ENCODE measurements at regions not wholly inside any gene's neighbourhood (a gene's known extent, or its start where the extent isn't known, plus 50 kb on each side); places are given as distances from the start of the nearest gene placed in this dataset.

- H3K4me3 ChIP-seq (replicated peaks in 1 of 2; ENCODE audit: low read depth in 2 of 2, low read length in 2 of 2) = no peak overlapping the region
- DNase-seq (ENCODE audit: low read depth in 2 of 2) = no peak
- TF ChIP-seq, protein P1, sequence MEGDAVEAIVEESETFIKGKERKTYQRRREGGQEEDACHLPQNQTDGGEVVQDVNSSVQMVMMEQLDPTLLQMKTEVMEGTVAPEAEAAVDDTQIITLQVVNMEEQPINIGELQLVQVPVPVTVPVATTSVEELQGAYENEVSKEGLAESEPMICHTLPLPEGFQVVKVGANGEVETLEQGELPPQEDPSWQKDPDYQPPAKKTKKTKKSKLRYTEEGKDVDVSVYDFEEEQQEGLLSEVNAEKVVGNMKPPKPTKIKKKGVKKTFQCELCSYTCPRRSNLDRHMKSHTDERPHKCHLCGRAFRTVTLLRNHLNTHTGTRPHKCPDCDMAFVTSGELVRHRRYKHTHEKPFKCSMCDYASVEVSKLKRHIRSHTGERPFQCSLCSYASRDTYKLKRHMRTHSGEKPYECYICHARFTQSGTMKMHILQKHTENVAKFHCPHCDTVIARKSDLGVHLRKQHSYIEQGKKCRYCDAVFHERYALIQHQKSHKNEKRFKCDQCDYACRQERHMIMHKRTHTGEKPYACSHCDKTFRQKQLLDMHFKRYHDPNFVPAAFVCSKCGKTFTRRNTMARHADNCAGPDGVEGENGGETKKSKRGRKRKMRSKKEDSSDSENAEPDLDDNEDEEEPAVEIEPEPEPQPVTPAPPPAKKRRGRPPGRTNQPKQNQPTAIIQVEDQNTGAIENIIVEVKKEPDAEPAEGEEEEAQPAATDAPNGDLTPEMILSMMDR (IDR thresholded peaks at IDR 0.05; ENCODE audit: low read depth, low read length) = no peak
Observed at GRCh38 chr2:61722800-61723199, 131.1 kb downstream of the FAM161A start.

- DNase-seq (ENCODE audit: low read depth in 2 of 2) = no peak
- TF ChIP-seq, protein P1 (IDR thresholded peaks at IDR 0.05; ENCODE audit: low read depth, low read length) = no peak
- no peak overlapping the region for H3K4me3 ChIP-seq (replicated peaks in 1 of 2; ENCODE audit: low read depth in 2 of 2, low read length in 2 of 2)
Observed at GRCh38 chr2:61722318-61722717, 131.5 kb downstream of the FAM161A start.

GRCh38 chr2:61721382-61721781, 132.5 kb downstream of the FAM161A start:
- TF ChIP-seq, protein P1 (IDR thresholded peaks at IDR 0.05; ENCODE audit: low read depth, low read length) = no peak
- DNase-seq (ENCODE audit: low read depth in 2 of 2) = no peak
- H3K4me3 ChIP-seq (replicated peaks in 1 of 2; ENCODE audit: low read depth in 2 of 2, low read length in 2 of 2) = no peak overlapping the region

GRCh38 chr2:61720911-61721310, 132.9 kb downstream of the FAM161A start:
- peak in 1 of 2 donors; percentile 33 for DNase-seq (ENCODE audit: low read depth in 2 of 2)
- H3K4me3 ChIP-seq (replicated peaks in 1 of 2; ENCODE audit: low read depth in 2 of 2, low read length in 2 of 2) = no peak overlapping the region
- TF ChIP-seq, protein P1 (IDR thresholded peaks at IDR 0.05; ENCODE audit: low read depth, low read length) = no peak

DNA sequence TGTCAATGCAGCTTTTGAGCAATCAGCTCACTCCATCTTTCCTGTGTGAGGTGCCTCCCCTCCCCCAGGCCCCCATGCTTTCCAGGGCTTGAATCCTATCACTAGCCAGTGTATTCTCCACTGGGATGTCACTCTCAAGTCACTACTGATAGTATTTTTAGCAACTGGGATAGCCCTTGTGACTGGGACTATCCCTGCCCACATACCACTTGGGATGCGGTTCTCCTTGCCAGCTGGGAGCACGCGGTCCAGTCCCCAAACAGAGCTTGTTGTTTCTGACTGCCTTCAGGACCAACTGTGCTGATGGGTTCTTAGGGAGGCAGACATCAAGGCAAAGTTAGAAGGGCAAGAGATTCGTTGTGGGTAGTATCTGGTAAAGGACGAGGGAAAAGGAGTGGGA, 134.9 kb downstream of the FAM161A start:
- H3K4me3 ChIP-seq (replicated peaks in 1 of 2; ENCODE audit: low read depth in 2 of 2, low read length in 2 of 2) = no peak overlapping the region
- TF ChIP-seq, protein P1 (IDR thresholded peaks at IDR 0.05; ENCODE audit: low read depth, low read length) = no peak
- DNase-seq (ENCODE audit: low read depth in 2 of 2) = no peak

DNA sequence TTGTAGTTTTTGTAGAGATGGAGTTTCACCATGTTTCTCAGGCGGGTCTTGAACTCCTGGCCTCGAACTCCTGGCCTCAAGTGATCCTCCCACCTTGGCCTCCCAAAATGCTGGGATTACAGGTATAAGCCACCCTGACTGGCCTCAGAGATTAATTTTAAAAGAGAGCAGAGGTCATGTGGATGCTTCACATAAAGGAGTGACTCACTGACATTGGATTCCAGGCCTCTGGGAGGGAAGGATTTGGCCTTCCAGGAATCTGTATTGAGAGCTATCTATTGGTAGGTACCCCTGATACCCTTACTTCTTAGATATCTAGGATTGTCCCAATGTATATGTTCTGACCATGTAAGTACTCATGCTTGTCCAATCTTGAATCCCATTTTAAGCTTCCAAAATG, 138.4 kb downstream of the FAM161A start:
- TF ChIP-seq, protein P1 (IDR thresholded peaks at IDR 0.05; ENCODE audit: low read depth, low read length) = no peak
- DNase-seq (ENCODE audit: low read depth in 2 of 2) = no peak
- no peak overlapping the region for H3K4me3 ChIP-seq (replicated peaks in 1 of 2; ENCODE audit: low read depth in 2 of 2, low read length in 2 of 2)

- DNase-seq (ENCODE audit: low read depth in 2 of 2) = no peak
- TF ChIP-seq, protein P1 (IDR thresholded peaks at IDR 0.05; ENCODE audit: low read depth, low read length) = no peak
- no peak overlapping the region for H3K4me3 ChIP-seq (replicated peaks in 1 of 2; ENCODE audit: low read depth in 2 of 2, low read length in 2 of 2)
Observed at GRCh38 chr2:61714210-61714609, 139.7 kb downstream of the FAM161A start.

Data from cardiac fibroblast (primary cell).